Cardiac muscle cell (in vitro differentiated cells and primary cell): ENCODE measurements at regions not wholly inside any gene's neighbourhood (a gene's known extent, or its start where the extent isn't known, plus 50 kb on each side); places are given as distances from the start of the nearest gene placed in this dataset.

ENCODE experiments used
- DNase-seq, 2 donors: peaks; one replicate each; pipeline versions ENCODE4 v3.0.0 to v3.0.0-alpha.2; 2010 to 2017; ENCODE audit warnings: low read depth in 1 of 2, low spot score in 1 of 2
- H3K27ac ChIP-seq: fragments of 200-600 bp; sonication (generic); 2 replicates; pipeline ENCODE4 v1.5.1; 2016
- H3K27me3 ChIP-seq: fragments of 200-600 bp; sonication (generic); 2 replicates; pipeline ENCODE4 v1.6.0; 2016; ENCODE audit warnings: control low read depth
- H3K36me3 ChIP-seq: fragments of 200-600 bp; sonication (generic); 2 replicates; pipeline ENCODE4 v1.5.1; 2016; ENCODE audit warnings: control low read depth
- H3K4me1 ChIP-seq: fragments of 200-600 bp; sonication (generic); 2 replicates; pipeline ENCODE4 v1.8.1; 2017; ENCODE audit warnings: low read depth, mild to moderate bottlenecking, mixed run types
- H3K4me3 ChIP-seq: fragments of 200-600 bp; sonication (generic); 2 replicates; pipeline ENCODE4 v1.5.1; 2016; ENCODE audit warnings: mild to moderate bottlenecking
- H3K9me3 ChIP-seq: fragments of 200-600 bp; sonication (generic); 2 replicates; pipeline ENCODE4 v1.5.1; 2017; ENCODE audit warnings: low read depth, mild to moderate bottlenecking, control low read depth
- TF ChIP-seq, protein P1 (sequence below): IDR thresholded peaks from 2 replicates; pipeline ENCODE4 v1.5.1; 2012; ENCODE audit warnings: low read depth, mild to moderate bottlenecking, low read length

GRCh38 chr5:93174930-93175329, 406.1 kb downstream of the NR2F1-AS1 start:
- Histone ChIP-seq H3K27me3 (peaks cover 67% of the 10 kb centered on the region), H3K4me1 (no peaks in the 10 kb centered on the region), H3K4me3 (no peak overlapping the region), H3K9me3 (no peaks in the 10 kb centered on the region), H3K36me3 (no peaks in the 10 kb centered on the region), H3K27ac (no peak overlapping the region)
- DNase-seq, result no peak
- TF ChIP-seq, protein P1, sequence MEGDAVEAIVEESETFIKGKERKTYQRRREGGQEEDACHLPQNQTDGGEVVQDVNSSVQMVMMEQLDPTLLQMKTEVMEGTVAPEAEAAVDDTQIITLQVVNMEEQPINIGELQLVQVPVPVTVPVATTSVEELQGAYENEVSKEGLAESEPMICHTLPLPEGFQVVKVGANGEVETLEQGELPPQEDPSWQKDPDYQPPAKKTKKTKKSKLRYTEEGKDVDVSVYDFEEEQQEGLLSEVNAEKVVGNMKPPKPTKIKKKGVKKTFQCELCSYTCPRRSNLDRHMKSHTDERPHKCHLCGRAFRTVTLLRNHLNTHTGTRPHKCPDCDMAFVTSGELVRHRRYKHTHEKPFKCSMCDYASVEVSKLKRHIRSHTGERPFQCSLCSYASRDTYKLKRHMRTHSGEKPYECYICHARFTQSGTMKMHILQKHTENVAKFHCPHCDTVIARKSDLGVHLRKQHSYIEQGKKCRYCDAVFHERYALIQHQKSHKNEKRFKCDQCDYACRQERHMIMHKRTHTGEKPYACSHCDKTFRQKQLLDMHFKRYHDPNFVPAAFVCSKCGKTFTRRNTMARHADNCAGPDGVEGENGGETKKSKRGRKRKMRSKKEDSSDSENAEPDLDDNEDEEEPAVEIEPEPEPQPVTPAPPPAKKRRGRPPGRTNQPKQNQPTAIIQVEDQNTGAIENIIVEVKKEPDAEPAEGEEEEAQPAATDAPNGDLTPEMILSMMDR, result no peak

- no peak overlapping the region for H3K4me3 ChIP-seq
- H3K27me3 ChIP-seq, result peaks cover 34% of the 10 kb centered on the region
- DNase-seq, result no peak
- no peak overlapping the region for H3K27ac ChIP-seq
- H3K36me3 ChIP-seq, result no peaks in the 10 kb centered on the region
- TF ChIP-seq, protein P1, result no peak
- no peaks in the 10 kb centered on the region for H3K4me1 ChIP-seq
- no peaks in the 10 kb centered on the region for H3K9me3 ChIP-seq
These were observed 415.5 kb downstream of the NR2F1-AS1 start for GRCh38 chr5:93165559-93165958.

GRCh38 chr5:93164690-93165089, 416.3 kb downstream of the NR2F1-AS1 start:
- TF ChIP-seq, protein P1, result no peak
- no peak overlapping the region for H3K27ac ChIP-seq
- H3K4me1 ChIP-seq, result no peaks in the 10 kb centered on the region
- peak in 1 of 2 donors; percentile 90 for DNase-seq
- no peak overlapping the region for H3K4me3 ChIP-seq
- no peaks in the 10 kb centered on the region for H3K9me3 ChIP-seq
- H3K36me3 ChIP-seq, result no peaks in the 10 kb centered on the region
- H3K27me3 ChIP-seq, result peaks cover 43% of the 10 kb centered on the region

DNA sequence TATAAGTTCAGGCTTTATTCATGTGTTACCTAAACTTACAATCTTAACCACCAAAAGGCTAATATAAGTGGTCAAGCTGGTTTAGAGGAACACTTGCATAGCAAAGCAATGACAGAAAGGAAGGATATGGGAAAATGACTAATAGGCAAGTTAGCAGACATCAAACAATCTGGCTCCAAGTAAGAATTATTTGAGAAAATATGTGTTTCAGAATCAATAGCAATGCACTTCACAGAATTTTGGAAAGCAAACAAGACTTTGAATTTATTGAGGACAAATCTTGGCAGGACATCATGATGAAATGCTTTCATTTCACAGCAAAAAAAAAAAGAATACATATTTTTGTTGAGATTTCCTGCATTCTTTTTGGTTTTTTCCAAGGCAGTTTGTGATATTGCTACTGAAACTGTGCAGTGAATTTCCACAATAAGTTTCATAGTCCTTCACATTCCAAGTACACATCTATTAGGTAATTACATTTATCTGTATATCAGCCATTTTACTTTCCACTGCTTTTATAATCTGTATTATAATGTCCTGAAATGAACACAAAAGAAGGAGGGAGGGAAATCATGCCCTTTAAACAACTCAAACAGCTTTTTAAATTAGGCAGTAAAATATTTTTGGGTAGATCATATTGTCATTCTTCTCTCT, 417.9 kb downstream of the NR2F1-AS1 start:
- Histone ChIP-seq H3K4me3 (no peak overlapping the region), H3K27ac (no peak overlapping the region), H3K36me3 (no peaks in the 10 kb centered on the region), H3K9me3 (no peaks in the 10 kb centered on the region), H3K27me3 (peaks cover 55% of the 10 kb centered on the region), H3K4me1 (no peaks in the 10 kb centered on the region)
- peak in 1 of 2 donors; percentile 86 for DNase-seq
- TF ChIP-seq, protein P1, result no peak

DNA sequence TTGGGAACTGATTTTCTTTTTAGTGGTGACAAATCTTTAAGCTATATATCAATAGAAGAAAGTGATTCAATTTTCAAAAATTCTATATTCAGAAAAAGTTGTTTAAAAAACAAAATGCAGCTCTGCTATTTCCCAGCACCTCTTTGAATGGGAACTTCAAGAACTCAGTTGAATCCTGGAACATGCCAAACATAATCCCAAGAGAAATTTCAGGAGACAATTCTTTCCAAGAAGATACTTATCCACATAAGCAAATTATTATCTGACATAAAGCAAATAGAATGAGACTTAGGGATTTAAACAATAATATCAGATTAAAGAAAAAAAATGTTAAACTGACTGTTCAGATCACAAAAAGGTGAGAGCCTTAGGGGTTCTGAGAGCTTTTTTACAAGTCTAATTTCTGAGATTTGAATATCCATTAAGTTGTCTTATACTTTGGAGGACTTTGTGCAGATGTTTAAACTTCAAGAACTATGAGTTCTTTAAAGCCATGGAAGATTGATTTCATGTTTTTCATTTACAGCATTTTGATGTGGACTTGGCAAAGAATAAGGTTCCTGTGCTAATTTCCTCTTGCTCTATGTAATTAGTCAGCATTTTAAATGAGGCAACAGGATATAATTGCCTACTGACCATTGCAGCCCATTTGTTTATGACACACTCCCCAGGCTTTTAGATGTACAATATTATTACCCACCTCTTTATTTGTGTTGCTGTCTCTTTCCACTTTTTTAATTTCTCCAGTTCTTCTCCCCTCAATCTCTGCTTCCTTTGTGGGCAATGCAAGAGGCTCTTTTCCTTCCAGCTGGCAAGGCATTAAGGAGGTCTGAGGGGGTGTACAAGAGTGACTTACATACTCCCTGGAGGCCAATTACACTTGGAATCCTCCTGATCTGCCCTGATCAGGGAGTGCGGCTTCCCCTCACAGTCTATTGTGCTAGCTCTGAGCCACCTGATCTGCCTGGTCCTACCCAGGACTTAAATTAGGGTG, 419.1 kb downstream of the NR2F1-AS1 start:
- TF ChIP-seq, protein P1, result no peak

More for the DNA sequence above, 419.1 kb downstream of the NR2F1-AS1 start:
- Histone ChIP-seq H3K36me3 (no peaks in the 10 kb centered on the region), H3K4me1 (no peaks in the 10 kb centered on the region), H3K9me3 (no peaks in the 10 kb centered on the region), H3K27ac (no peak overlapping the region), H3K4me3 (no peak overlapping the region), H3K27me3 (peaks cover 60% of the 10 kb centered on the region)
- peak in 1 of 2 donors; percentile 37 for DNase-seq
